ENCODE measurements at regions not wholly inside any gene's neighbourhood (a gene's known extent, or its start where the extent isn't known, plus 50 kb on each side); places are given as distances from the start of the nearest gene placed in this dataset.

DNA sequence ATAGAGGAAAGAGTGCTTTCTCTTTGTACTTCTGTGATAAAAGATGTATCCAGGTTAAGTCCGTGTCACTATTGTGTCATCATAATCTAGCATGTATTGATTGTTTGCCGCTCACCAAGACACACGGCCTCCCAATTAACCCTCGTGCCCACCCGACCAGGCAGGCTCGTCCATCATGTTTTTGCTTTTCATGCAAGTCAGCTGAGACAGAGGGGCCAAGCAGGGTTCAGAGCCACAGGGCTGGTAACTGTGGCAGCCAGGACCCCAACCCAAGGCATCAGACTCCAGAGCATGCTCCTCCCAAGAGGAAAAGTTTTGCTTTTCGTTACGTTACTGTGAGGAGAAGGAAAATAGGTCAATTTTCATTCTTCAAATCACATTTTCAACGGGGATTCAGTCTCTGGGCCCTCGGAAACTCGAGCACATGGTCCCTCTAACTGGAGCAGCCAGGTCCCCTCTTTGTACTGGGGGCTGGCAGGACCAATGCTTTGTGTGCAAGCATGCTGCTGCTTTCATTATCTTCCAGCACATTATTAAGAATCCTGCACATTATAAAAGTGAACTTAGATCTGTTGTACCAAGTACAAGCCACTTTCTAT is 161.1 kb upstream of the TOPAZ1 start:
- DNase-seq (no peak), ATAC-seq (no peak)
- TF ChIP-seq, protein P1, sequence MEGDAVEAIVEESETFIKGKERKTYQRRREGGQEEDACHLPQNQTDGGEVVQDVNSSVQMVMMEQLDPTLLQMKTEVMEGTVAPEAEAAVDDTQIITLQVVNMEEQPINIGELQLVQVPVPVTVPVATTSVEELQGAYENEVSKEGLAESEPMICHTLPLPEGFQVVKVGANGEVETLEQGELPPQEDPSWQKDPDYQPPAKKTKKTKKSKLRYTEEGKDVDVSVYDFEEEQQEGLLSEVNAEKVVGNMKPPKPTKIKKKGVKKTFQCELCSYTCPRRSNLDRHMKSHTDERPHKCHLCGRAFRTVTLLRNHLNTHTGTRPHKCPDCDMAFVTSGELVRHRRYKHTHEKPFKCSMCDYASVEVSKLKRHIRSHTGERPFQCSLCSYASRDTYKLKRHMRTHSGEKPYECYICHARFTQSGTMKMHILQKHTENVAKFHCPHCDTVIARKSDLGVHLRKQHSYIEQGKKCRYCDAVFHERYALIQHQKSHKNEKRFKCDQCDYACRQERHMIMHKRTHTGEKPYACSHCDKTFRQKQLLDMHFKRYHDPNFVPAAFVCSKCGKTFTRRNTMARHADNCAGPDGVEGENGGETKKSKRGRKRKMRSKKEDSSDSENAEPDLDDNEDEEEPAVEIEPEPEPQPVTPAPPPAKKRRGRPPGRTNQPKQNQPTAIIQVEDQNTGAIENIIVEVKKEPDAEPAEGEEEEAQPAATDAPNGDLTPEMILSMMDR (IDR thresholded peaks at IDR 0.05) = no peak
- Histone ChIP-seq H3K9me3 (no peaks in the 10 kb centered on the region), H3K4me3 (no peak overlapping the region), H3K36me3 (no peaks in the 10 kb centered on the region), H3K27ac (no peak overlapping the region), H3K27me3 (peaks cover 0 to 15% (median 0%) of the 10 kb centered on the region in 7 donors), H3K4me1 (no peaks in the 10 kb centered on the region)
- WGBS, 2 donors = 68 to 69% methylated on average over 11 of the region's 11 CpGs
- intact Hi-C loops (cut with DNase I) = no loop called here

DNA sequence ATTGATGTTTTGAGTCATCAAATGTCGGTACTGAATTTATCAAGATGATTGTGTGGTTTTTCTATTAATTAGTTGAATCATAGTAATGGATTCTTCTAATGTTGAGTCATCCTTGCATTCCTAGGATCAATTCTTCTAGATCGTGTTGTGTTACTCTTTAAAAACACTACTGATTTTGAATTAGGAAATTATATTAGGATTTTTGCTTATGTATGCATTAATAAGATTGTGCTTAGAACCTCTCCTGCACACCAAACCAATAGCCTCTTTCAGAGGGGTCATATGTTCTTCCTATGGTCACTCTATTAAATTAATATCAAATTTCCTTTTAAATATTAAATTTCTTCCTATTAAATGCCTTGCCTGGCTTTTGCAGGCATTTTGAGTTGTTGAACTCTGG is 151.7 kb upstream of the TOPAZ1 start:
- 78 to 82% methylated on average over 2 of the region's 2 CpGs for WGBS, 2 donors
- H3K4me3 ChIP-seq = no peak overlapping the region
- no peaks in the 10 kb centered on the region for H3K9me3 ChIP-seq
- no peaks in the 10 kb centered on the region for H3K36me3 ChIP-seq
- TF ChIP-seq, protein P1 (IDR thresholded peaks at IDR 0.05) = no peak
- intact Hi-C loops (cut with DNase I) = no loop called here
- H3K27me3 ChIP-seq = peaks cover 0 to 25% (median 12%) of the 10 kb centered on the region in 7 donors
- DNase-seq = no peak
- H3K4me1 ChIP-seq = no peaks in the 10 kb centered on the region
- ATAC-seq = no peak
- no peak overlapping the region for H3K27ac ChIP-seq

DNA sequence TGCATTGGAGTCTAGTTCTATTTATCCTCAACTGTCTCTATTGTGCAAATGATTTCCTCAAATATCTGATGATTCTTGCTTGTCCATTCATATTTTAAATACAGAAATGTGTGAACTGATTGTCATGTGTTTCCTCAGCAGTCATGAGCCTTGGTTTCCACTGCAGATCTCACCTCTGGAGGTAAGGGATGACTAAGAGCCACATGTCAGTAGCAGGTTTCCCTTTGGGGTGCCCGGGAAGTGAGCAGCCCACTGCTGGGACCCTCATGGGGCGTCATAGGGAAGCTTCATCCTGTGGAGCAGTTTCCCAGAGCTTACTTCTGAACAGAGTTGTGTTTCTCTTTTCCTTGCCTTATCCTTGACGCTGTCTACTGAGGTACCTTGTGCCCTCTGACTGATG is 149.2 kb upstream of the TOPAZ1 start:
- intact Hi-C loops (cut with DNase I) = no loop called here
- Histone ChIP-seq H3K4me3 (no peak overlapping the region), H3K36me3 (no peaks in the 10 kb centered on the region), H3K27ac (no peak overlapping the region), H3K9me3 (no peaks in the 10 kb centered on the region), H3K4me1 (no peaks in the 10 kb centered on the region), H3K27me3 (peaks cover 0 to 32% (median 16%) of the 10 kb centered on the region in 7 donors)
- TF ChIP-seq, protein P1 (IDR thresholded peaks at IDR 0.05) = no peak
- WGBS, 2 donors = 87 to 88% methylated on average over 3 of the region's 3 CpGs
- ATAC-seq (no peak), DNase-seq (no peak)

DNA sequence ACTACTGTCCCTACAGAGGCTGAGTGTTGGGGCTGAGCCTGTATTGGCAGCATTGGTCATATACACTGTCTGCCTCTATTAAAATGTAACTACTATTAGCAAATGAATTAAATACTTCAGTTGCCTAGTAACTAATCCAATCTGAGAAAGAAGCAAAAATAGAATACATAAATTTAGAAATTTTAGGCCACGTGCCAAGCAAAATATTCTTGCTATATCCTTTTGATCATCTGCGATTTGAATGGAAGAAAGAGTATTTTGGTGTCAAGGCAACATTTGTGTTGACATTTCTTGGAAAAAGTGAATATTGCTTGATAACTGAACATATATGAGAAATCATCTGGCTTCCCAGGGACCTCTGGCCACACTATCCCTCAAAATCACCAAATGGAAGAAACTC is 148.2 kb upstream of the TOPAZ1 start:
- ATAC-seq = no peak
- Histone ChIP-seq H3K4me1 (no peaks in the 10 kb centered on the region), H3K27ac (no peak overlapping the region), H3K36me3 (no peaks in the 10 kb centered on the region), H3K9me3 (no peaks in the 10 kb centered on the region), H3K27me3 (peaks cover 0 to 39% (median 19%) of the 10 kb centered on the region in 7 donors), H3K4me3 (no peak overlapping the region)
- 54 to 58% methylated on average over 2 of the region's 2 CpGs for WGBS, 2 donors
- intact Hi-C loops (cut with DNase I) = no loop called here
- no peak for DNase-seq
- TF ChIP-seq, protein P1 (IDR thresholded peaks at IDR 0.05) = no peak
